ENCODE measurements at regions not wholly inside any gene's neighbourhood (a gene's known extent, or its start where the extent isn't known, plus 50 kb on each side); places are given as distances from the start of the nearest gene placed in this dataset.
"Not testable (repeated sequence)": the region's sequence is repeated elsewhere in the genome, so short reads cannot be mapped to it uniquely, and the experiment has no call there.

DNA sequence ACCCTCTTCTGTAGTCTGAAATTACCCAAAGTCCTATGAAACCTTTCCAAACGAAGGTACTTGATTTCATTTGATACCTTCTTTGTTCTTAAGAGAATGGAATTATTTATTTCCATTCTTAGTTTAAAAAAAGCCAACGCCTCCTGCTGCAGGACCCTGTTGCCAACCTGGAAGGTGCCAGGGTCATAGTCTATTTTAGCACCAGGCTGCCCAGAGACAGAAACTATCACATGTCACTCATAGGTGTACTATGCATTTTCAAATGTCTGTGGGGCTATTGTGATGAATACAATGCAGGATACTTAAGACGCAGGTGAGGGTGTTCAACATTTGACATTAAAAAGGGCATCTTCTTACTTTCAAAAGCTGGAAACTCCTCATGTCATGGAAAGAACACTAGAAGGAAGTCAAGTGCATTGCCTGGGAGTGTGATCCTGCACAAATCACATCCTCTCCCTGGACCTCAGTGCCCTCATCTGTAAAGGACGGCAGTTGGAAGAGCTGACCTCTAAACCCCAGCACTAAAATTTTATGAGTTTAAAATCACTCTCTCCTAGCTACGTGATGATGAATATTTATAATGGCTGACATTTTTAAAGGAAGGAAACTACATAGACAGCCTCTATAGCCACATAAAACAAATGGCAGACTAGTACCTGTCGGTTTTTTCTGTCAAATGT, 107.3 kb upstream of the SYT6 start:
- DNase-seq, result no peak

DNA sequence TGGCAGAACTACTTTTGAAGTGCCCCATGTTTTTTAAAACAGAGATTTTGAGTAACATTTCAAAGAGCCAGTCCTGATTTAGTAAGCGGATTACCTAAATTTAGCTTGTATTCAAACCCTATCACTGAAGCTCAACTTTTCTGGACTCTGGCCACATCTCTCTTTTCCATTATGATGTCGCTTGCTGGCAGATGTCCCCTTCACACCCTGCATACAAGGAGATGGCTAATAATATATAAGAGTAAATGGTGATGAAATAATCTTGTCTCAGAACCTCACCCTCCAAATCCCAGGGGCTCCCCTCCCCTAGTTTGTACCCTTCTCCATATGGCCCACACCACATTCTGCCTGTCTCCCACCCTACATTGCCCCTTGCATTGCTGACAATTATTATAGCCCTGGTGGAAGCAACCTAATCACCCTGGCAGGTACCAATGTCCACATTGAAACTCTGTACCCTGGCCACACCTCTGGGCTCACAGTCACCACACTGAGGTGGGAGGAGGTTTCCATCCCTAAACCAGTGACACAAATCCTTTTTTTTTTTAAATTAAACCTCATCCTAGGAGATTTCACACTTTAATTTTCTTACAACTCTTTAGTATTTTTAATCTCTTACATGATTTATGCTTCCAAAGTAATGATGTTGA, 106.0 kb upstream of the SYT6 start:
- DNase-seq, result no peak

DNA sequence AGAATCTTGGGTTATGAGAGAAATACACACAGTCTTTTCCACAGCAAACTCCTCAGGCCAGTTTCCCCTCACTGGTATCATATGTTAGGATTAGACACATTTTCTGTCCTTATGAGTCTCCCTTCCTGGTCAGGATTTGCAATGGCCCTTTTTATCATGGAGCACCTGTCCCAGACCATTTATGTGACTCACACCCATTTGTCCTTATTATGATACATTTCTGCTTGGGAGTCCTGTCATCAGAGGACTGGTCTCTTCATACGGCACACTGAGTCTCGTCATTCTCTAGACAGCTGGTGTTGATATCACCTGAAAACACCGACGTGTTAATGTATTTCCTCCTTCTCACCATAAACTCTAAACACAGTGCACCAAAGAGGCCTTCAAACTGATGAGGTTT, 105.0 kb upstream of the SYT6 start:
- no peak for DNase-seq

DNA sequence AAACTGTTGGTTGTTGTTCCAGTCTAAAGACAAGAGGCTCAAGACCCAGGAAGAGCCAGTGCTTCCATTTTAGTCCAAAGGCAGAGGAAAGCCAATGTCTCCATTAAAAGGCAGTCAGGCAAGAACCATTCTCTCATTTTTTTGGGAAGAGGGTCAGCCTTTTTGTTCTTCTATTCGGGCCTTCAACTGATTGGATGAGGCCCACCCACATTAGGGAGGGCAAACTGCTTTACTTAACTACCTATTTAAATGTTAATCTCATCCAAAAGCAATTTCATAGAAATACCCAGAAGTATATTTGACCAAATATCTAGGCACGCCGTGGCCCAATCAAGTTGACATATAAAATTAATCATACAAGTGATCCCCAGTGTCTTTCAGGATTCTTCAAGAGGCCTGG, 104.4 kb upstream of the SYT6 start:
- no peak for DNase-seq

DNA sequence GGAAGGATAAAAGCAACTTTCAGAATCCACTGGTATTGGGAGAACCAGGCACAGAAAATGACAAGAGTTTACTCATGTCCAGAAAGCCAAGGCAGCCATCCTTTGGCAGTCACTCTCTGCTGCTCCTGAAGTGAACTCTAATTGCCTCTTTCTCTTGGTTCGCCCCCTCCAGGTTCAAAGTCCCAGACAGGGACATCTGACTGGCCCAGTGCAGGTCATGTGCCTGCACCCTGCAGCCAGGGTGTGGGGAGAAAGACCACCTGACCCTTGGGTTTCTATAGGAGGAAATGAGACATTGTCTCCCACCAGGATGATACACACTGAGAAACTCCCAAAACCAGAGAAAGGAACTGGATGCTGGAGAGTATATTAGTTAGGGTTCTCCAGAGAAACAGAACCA, 103.9 kb upstream of the SYT6 start:
- DNase-seq, result no peak

DNA sequence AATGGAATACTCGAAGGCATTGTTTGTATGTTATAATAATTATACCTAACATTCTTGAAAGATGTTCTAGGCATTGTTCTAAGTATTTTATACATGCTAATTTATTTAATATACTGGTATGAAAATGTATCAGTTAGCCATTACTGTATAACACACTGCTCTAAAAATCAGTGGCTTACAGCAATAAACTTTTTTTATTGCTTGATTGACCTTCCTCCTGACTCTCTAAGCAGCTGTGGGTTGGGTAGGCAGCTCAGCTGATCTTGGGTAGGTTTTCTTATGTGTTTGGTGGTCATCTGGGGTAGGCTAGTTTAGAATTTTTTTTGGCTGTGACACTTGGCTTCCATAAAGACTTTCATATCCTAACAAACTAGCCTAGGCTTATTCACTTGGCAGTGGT, 100.2 kb upstream of the SYT6 start:
- no peak for DNase-seq

DNA sequence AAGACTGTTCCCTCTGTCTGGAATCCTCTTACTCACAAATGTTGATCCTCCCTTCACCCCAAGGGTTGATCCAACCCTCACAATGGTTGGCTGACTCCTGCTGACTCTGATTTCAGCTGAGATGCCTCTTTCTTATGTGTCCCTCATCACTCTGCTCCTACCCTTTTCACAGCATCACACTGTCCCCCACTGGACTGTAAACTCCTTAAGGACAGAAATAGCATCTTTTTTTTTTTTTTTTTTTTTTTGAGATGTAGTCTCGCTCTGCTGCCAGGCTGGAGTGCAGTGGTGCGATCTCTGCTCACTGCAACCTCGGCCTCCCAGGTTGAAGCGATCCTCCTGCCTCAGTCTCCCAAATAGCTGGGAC, 97.9 kb upstream of the SYT6 start:
- no peak for DNase-seq

DNA sequence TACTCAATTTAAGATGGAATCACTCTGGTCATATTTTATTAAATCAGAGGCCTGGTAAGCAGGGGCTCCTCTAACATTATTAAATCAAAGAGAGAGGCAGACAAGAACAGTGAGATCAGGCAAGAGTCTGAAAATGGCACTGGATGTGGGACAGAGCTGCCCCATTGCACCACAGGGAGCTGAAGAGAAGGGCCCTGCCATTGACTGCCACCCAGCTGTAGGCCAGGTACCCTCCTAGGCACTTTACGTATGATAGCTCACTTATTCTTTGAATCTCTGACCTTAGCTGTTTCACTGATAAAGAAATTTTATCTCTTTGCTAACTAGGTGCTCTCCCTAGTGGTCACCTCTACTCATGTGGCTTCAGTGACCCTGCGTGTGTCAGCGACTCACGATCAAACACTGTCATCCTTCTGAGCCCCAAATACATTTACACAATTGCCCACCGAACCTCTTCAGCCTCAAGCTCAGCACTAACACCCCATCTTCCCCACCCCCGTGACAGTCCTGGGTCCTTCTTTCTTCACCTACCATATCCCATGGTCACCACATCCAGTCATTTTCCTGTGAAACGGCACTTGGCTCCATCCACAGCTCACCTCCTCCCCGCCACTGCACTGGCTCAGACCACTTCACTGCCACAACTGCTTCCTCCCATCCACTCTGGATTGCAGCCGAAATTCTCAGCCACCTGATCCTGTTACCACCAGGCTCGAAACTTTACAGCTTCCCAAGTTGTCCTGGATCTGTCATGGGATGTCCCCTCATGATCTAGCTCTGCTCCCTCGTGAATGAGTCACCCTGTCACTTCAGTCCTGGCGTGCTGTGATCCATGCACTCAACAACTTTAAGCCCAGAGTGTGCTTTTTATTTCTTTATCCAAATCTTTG, 97.3 kb upstream of the SYT6 start:
- no peak for DNase-seq

DNA sequence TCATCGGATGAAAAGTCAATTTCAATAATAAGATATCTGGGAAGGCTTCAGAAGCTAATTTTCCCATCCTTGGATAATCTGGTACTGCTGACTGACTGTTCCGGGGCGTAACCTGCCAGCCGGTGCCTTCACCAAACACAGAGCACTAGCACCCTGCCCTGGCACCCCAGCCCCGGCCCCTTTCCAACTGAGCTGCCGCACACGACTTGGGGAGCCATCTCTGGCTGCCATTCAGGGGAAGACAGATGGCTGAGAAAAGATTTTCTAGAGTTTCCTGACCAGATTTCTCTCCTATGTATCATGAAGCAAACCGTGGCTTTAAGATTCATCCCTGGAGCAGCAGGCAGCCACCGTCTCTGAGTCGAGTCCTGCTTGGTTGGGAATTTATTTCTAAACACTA, 96.0 kb upstream of the SYT6 start:
- no peak for DNase-seq

DNA sequence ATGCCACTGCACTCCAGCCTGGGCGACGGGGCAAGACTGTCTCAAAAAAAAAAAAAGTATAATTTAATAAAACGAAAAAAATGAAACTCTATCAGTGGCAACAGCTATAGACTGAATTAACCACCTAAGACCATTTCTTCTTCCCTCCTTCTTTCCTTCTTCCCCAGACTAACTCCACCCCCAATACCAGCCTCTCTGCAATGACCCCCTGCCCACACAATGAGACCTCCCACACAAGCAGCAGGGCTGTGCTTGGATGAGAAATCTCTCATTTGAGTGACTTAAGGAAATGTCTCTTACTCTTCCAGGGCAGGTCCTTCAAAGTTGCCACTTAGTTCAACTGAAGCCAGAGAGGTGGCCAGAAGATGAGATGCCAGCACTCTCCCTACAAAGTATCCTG, 94.5 kb upstream of the SYT6 start:
- DNase-seq, result no peak

DNA sequence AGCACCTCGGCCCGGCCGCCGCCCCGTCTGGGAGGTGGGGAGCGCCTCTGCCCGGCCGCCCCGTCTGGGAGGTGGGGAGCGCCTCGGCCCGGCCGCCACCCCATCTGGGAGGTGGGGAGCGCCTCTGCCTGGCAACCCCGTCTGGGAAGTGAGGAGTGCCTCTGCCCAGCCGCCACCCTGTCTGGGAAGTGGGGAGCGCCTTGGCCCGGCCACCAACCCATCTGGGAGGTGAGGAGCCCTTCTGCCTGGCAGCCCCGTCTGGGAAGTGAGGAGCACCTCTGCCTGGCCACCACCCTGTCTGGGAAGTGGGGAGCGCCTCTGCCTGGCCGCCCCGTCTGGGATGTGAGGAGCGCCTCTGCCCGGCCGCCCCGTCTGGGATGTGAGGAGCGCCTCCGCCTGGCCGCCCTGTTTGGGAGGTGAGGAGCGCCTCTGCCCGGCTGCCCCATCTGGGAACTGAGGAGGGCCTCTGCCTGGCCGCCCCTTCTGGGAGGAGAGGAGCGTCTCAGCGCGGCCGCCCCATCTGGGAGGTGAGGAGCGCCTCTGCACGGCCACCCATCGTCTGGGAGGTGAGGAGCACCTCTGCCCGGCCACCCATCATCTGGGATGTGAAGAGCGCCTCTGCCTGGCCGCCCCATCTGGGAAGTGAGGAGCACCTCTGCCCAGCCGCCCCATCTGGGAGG, 89.0 kb upstream of the SYT6 start:
- not testable (repeated sequence) for DNase-seq

DNA sequence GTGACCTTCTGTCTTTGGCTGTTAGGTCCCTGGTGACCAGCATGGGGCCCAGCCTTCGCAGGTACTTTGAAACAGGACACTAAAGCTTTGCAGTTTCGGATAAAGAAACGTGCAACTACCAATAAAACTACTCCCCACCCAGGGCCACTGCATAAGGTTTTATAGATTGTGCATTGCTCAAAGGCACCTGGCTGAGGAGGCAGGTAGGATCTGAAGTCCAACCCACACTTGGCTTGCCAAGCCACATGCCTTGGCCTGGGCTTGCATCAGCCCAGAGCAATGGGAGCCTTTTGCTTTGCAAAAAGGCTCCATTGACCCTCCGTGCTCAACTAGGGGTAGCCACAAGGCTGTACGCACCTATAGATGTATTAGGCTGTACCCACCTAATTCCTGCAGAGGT, 84.4 kb upstream of the SYT6 start:
- DNase-seq, result no peak

DNA sequence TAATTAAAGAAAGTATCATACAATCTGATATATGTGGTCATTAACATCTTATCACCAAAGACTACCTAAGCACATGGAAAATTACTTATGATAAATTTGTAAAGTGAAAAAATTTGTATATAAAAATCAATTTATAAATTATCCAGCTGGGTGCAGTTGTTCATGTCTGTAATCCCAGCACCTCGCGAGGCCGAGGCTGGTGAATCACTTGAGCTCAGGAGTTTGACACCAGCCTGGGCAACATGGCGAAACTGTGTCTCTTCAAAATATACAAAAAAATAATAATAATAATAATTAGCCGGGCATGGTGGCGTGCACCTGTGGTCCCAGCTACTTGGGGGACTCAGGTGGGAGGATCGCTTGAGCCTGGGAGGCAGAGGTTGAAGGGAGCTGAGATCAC, 82.8 kb upstream of the SYT6 start:
- no peak for DNase-seq

DNA sequence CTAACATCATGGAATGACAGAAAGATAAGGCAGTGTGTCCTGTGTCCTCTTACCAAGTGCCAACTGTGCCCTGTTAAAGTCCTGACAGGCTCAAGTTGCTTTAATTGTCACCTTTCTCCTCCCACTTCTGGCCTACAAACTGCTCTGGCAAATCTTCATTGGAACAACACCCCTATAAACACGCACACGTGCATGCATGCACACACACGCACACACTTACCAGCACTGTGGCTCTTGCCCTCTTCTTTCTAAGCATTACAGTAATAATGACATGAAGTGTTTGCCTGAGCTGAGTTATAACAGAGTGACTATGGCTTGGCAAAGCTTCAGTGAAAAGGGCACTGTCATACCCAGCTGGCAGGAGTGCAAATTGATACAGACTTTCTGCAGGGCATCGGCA, 82.3 kb upstream of the SYT6 start:
- no peak for DNase-seq

DNA sequence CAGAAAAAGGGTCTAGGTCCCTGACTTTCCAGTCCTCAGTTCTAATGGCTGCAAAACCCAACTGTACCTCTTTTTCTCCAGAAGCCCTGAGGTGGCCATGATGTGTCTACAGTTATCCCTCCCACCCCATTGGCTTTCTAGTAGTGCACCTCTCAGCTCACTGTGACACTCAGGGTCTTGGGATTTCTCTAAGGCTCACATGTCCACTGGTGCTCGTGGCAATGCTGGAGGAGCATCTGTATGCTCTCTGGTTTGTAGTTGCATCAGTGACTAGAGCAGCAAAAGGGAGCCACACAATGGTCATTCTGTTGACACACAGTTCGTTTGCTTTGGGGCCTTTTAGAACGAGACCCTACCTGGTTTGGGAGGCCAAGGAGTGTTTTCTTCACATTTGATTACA, 81.6 kb upstream of the SYT6 start:
- no peak for DNase-seq

DNA sequence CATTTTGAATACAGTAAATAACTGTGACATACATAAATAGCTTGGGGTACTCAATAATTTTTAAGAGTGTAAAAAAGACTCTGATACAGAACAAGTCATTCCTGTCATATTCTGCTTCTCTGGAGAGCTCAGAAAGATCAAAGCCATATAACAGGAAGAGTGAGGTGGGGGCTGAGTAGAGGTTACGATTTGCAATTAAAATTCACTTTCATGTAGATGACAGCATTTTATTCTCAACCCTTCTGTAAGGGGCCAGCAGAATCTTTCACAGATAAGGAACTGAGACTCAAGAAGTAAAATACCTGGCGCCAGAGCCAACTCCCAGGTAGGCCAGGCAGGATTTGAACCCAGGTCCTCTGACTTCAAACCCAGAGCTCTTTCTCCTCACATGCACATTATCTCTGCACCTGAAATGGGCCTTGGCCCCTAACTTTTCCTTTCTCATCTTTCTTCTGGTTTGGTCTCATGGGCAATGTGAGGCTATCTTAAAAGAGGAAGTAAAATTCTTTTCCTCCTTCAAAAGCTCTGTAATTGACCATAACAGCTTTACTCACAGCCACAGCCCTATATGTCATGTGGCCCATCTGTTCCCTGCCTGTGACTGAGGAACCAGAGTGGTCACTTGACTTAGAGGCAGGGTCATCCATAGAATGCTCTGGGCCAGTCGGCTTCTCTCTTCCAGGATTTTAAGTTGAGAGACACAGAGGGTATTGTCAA, 80.9 kb upstream of the SYT6 start:
- no peak for DNase-seq

DNA sequence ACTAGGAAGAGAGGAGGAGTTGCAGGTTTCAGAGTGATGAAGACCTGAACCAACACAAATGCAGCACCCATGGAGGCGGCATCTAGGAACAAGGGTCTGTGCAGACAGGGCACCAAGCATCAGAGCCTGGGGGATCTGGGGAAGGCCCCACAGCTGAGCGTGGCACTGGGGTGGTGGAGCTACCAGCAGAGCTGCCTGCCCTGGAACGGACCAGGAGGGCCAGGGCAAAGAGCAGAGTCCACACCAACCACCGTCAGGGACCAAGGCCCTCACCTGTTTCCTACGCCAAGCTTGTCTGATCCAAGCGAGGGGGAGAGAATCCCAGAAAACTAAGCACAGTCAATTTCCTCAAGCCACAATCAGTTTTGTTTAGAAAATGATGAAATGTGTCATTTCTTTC, 79.0 kb upstream of the SYT6 start:
- no peak for DNase-seq

DNA sequence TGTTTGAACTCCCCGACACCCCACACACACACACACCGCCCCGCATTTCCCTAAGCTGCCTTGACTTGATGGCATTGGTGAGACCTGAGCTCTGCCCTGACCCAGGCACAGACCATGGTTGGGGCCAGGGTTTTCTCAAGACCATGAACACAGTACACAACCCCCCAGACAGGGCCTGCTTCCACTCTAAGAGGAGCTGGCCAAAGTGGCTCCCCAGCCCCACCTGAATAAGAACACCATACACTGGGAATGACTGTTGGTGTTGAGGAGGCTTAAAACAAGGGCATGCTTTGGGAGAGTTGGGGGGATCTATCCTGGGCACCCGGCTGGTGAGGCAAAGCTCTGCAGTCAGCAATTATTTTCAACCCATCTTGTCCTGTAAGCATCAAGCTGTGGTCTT, 77.6 kb upstream of the SYT6 start:
- DNase-seq, result no peak

DNA sequence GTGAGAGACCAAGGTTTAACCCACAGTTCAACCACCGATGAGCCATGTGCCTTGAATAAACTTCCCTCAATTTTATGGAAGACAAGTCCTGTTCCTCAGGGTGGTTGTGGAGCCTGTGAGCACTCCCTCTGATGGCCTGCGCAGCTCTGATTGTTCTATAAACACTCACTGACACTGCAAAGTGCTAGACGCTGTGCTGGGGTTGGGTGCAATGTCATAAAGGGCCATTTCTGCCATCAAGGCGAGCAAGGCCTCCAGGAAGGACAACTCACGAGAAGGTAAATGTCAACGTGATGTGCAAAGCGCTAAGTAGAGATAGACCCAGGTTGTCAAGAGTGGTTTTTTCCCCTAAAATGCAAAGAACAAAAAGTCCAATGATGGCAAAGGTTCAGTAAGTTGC, 75.7 kb upstream of the SYT6 start:
- no peak for DNase-seq

DNA sequence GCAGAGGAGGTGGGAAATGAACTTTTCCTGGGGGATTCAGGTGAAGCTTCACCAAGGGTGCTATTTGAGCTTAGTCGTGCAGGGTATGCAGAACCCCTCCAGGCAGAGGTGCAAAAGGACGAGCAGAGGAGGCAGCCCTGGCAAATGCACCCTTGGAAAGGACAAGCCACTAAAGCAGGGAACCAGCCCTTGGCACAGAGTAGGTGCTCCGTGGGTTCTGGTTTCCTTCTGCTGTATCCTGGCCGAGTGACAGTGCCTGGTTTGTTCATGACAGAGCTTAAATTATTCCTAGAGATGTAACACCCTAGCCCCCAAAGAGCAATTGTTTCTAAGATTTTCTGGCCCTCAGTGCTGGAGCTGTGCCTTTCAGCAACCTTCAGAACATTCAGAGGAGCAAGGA, 73.4 kb upstream of the SYT6 start:
- no peak for DNase-seq

DNA sequence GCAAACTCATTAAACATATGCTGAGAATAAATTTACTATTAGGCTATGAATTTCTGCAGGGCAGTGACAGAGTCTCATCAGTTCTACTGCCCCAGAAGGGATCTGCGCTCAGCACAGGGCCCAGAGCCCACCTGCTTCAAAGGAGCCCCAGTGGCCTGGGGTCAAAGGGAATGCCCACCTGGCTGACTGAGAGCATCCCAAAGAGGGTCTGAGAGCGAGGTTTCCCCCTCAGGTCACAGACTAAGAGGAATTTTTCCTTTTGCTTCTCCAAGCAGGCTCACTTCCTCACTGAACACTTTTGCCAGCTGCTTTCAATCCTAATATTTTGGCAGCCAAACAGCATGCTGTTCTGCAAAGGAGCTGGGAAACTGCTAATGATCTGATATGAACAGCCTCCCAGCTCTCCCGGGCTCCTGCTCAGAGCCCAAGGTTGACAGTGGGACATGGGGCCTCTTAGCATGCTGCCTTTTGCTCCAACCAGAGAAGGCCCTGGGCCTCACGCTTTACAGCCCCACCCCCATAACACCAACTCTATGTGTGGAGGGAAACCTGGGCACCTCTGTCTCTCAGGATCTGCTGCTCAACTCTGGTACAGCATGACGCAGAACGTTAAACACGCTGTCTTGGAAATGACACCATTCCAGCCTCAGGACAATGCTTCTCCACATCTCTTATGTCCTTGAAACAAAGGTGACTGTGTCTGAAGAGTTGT, 70.7 kb upstream of the SYT6 start:
- no peak for DNase-seq

DNA sequence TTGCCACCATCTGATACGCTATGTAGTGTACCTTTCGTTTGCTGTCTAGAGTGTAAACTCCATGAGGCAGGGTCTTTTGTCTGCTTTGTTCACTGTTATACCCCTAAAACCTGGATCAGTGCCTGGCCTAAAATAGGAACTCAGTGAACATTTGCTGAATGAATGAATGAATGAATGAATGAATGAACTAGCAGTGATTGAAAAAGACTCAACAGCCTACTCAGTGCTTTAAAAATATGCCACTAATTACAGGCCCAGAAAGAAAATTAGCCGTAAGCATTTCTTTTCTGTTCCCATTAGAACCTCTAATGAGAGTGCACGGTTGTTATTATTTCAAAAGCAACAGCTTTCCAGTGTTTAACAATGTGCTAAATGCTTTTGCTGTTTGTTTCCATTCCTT, 69.3 kb upstream of the SYT6 start:
- no peak for DNase-seq

Data from kidney glomerular epithelial cell (primary cell).